GM18517 (cell line): ENCODE measurements at regions not wholly inside any gene's neighbourhood (a gene's known extent, or its start where the extent isn't known, plus 50 kb on each side); places are given as distances from the start of the nearest gene placed in this dataset.

Experiments
- ATAC-seq: cut with Tn5 transposase; IDR thresholded peaks from one replicate; pipeline ENCODE4 v1.9.1; 2021; ENCODE audit warnings: mild to moderate bottlenecking, moderate library complexity; ENCODE audit not compliant: unreplicated experiment

GRCh38 chr14:29446971-29447370, 480.7 kb downstream of the PRKD1 start:
- ATAC-seq = no peak

DNA sequence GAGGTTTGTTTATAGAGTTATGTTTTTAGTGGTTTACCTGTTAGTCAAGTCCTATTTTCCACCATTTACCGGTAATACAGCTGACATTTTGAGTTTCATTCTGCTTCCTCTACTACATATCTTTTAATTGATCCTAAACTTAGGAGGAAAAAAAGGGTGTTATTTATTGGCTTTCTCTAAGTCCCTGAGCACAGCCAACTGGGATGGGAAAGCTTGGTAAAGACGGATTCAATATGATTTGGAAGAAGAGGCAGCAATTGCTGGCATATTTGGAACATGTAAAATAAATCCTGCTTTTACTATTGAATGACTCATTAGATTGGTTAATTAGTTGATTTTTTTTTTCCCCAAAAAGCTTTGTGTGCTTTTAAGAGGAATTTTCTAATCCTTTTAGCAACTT, 475.7 kb downstream of the PRKD1 start:
- no peak for ATAC-seq

- ATAC-seq = no peak
These were observed 474.6 kb downstream of the PRKD1 start for GRCh38 chr14:29453045-29453444.

DNA sequence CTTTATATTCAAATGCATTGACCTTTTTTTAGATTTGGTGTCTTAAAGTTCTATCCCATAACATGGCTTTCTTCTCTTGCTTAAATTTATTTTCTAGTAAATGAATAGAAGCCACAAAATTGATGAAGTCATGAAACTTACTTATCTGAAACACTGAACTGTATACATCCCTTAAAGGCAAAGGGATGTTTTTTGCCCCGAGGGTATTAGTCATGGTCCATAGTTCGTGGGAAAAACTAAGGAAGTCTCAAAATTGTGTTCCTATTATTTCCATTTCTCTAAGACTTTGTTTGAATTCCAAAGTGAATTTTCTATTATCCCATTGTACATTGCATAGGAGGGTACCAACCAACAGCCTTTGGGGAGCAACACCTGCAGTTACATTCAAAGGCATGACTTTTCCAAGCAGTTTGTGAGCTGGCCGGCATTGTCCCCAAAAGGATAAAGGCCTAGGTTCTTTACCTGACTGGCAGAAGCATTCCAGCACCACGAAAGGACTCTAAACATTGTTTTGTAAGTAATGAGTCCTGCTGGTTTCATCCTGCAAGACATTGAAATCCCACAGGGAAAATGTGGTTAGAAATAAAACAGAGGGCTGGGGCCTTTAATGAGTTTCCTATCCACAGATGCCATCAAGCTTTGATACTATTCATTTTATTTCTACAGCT, 473.5 kb downstream of the PRKD1 start:
- no peak for ATAC-seq

DNA sequence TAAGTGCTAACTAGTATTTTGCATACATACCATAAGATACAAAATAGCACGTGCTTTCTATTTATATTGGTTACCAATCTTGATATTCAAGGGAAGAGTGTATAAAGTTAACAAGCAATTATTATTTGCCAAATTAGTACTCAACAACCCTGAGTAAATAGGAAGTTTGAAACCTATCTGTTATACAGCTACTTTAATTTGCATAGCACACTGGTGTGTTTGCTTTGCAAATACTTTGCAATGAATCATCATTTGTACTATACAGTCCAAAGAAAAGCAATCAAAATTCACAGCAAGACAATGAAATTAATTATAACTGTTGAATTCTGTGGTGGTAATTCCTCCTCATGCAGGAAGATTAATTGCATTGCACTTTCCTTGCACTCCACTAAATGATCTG, 469.1 kb downstream of the PRKD1 start:
- ATAC-seq = no peak

GRCh38 chr14:29459531-29459930, 468.1 kb downstream of the PRKD1 start:
- ATAC-seq = no peak

- no peak for ATAC-seq
These were observed 467.6 kb downstream of the PRKD1 start for GRCh38 chr14:29459969-29460560.

DNA sequence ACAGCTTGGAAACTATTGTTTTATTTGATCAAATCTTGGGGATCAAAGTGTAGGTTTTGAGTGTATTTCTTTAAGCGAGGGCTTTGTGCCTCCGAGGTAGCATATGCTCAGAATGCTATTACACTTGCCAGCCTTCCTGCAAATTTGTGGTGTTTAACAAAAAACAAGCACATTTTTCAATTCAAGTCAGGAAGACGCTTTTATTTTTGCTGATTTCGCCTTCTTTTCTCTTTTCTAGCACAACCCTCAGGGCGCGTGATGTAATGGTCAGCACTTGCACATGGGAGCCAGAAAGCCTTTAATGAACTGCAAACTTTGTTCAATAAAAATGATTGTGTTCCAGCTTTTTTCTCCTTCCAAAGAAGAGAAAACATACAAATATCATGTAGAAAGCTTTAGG, 466.5 kb downstream of the PRKD1 start:
- ATAC-seq = no peak

DNA sequence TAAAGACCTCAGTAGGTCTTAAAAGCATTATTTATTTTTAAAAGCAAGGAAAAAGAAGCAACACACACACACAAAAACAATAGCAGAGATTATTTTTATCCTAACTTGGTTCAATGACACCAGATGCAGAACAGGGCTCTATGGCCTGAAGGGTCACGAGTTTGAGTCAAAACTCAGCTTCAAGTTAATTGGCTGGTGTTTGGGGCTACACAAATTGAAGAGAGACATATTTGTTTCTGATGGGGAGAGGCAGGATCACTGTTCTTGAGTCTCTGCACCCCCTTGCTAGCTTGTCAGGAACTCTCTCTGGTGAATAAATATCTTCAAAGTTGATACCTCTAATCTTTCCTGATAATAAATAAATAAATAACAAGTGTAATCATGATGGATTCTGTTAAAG, 466.1 kb downstream of the PRKD1 start:
- ATAC-seq = no peak

GRCh38 chr14:29462321-29462720, 465.3 kb downstream of the PRKD1 start:
- ATAC-seq = no peak

DNA sequence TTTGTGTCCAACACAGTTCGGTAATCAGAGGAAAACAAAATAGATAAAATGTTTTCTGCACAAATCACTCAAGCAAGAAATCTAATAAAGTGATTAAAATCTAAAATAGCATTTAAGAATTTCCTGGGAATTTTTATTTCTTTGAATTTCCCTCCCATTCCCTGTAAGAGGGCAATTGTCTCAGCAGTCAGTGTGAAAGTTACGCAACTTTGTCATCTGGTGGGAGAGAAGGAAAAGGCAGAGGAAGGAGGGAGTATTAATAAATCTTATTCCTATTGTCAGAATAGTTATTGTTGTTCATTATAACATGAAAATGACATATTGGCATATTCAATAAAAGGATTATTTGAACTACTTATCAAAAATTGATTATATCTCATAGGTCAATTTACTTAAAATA, 464.9 kb downstream of the PRKD1 start:
- no peak for ATAC-seq

DNA sequence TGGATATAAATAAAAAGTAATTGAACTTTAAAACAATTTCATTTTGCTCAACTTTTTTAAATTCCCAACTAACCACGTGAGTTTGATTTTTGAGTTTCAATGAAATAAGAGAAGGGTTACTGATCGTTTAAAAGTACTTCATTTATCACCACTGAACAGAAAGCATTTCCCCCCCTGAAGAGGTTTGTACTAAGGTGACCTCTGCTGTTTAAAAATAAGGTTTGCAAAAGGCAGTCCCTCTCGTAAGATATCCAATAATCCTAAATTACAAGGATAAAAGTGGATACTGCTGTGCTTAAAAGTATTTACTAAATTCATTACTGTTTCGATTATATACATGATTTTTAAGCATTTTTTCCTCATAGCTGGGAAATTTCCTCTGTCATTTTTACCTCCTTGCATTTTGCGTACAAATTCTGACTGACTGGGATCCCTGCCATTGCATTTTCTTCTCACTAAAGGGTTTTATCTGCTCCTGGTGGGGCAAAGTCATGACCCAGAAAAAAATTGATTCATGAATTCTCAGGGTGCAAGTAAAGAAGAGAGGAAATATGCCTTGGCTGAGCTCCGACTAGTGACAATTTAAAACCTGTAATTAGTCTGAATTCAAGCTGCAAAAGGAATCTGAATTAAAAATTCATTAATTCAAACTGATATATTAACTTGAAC, 463.8 kb downstream of the PRKD1 start:
- ATAC-seq = no peak

- no peak for ATAC-seq
These were observed 462.6 kb downstream of the PRKD1 start for GRCh38 chr14:29465095-29465494.

DNA sequence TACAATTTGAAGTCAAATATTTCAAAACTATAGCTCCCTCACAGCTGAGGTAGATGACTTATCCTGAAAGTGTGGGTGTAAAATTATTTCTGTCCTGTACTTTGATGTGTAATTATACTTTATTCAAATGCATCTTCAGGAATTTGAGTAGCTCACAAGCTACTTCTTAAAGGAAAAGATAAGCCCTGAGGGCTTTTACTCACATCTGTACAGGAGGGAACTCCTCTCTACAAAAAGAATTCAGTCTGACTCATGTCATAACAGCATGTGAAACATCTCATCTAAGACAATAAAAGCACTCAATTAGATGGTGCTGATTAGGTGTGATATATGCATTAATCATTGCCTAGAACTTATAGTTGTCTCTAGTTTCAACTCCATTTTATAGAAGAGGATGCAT, 452.0 kb downstream of the PRKD1 start:
- no peak for ATAC-seq

- ATAC-seq = no peak
These were observed 441.5 kb downstream of the PRKD1 start for GRCh38 chr14:29486132-29486531.

DNA sequence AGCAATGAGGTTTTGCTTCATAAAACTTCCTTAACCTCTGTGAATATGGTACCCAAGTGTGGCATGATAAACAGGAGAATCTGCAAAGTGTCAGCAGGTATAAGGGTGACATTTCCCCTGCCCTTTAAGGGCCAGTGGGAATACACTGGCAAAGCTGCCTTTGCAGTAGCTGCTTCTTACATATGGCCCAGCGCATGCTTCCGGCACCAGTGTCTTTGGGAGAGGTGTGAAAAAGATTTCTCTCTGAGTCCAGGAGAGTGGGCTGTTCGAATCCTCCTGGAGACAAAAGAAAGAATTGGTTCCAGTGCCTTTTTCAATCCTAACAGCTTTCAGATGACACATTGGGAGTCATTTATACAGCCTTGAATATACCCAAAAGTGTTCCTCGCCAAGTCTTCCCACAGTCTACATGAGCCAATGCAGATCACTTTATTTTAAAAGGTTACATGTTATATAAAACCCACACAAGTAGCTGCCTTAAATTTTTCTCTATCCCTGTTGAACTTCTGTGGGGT, 437.7 kb downstream of the PRKD1 start:
- ATAC-seq = no peak

DNA sequence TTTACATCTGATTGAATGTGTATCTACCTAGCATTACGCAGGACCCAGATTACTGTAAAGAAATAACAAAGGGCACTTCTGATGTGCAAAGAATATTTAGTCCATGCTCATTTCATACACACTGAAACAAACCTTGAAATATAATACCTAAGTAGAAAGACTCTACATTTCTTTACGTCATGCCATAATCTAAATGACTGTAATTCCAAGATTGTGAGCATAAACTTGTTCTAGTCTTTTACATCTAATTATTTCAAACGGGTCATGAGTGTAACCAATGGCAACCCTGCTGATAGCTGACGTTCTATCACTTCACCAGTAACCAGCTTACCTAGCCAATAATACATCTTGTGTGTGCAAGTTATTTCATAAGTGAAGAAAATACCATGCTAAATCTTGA, 433.8 kb downstream of the PRKD1 start:
- ATAC-seq = no peak

GRCh38 chr14:29494312-29494711, 433.3 kb downstream of the PRKD1 start:
- ATAC-seq = no peak

- no peak for ATAC-seq
These were observed 423.7 kb downstream of the PRKD1 start for GRCh38 chr14:29503903-29504302.

DNA sequence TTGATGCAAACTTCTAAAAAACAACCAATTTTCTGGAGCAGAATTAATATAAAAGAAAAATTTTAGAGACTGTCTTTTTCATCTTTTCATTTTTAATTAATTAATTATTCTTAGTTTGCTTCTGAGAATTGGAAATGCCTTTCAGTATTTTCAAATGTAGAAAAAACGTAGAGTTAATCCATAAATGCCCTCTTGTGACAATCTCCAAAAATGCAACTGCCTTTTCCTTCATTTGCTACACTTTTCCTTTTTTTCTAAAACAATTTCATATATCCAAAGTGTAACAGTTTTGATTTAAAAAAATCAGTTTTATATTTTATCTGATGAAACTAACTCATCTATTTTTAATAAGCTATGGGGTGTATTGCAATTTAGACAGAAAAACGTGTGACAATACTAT, 409.3 kb downstream of the PRKD1 start:
- ATAC-seq = no peak

DNA sequence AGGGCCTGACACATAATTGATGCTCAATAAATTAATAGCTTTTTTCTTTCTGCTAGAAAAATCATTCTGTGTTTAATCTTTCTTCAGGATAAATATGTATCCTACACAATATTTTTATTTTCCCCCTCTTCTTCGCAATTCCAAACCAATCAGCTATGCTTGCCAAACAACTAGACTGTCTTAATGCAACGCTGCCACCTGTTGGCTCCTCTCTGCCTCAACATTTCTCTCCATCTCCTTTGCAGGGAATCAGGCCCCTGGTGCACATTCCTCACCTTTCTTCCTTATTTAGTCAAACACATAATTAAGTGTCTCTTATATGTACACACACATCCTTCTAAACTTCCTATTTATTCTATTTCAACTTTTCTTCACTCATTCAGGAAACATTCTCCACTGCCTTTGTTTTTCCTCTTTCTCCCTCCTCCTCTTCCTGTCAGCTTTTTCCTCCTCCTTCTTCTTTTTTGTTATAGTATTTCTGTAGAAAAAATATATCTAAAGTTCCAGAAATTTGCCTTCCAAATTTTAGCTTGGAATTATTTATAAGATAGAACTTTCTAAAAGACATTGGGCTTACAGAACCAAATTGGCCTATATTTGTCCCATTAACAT, 406.0 kb downstream of the PRKD1 start:
- no peak for ATAC-seq
